IMR-90 (cell line): ENCODE measurements at regions not wholly inside any gene's neighbourhood (a gene's known extent, or its start where the extent isn't known, plus 50 kb on each side); places are given as distances from the start of the nearest gene placed in this dataset.

ENCODE experiments used
- BHLHE40 ChIP-seq: fragments of 150-350 bp; IDR thresholded peaks from 2 replicates; pipeline ENCODE4 v1.6.1; 2016; ENCODE audit warnings: mild to moderate bottlenecking, low read depth, low read length
- CEBPB ChIP-seq: IDR thresholded peaks from 2 replicates; pipeline ENCODE4 v1.6.1; 2012; ENCODE audit warnings: low read depth, low read length, improper control_type of control experiment
- CHD1 ChIP-seq: IDR thresholded peaks from 2 replicates; pipeline ENCODE4 v1.6.1; 2012; ENCODE audit warnings: low read depth, low read length, improper control_type of control experiment
- CTCF ChIP-seq: conservative IDR thresholded peaks from 2 replicates; pipeline ENCODE4 v1.5.1; 2012; ENCODE audit warnings: mild to moderate bottlenecking, low read depth, low read length, improper control_type of control experiment
- ELK1 ChIP-seq: fragments of 150-350 bp; IDR thresholded peaks from 2 replicates; pipeline ENCODE4 v1.6.1; 2016; ENCODE audit warnings: low read depth, mild to moderate bottlenecking, low read length, moderate library complexity, borderline replicate concordance
- MAFK ChIP-seq: IDR thresholded peaks from 2 replicates; pipeline ENCODE4 v1.6.1; 2012; ENCODE audit warnings: low read depth, low read length, improper control_type of control experiment
- NFE2L2 ChIP-seq: fragments of 150-350 bp; IDR thresholded peaks from 2 replicates; pipeline ENCODE4 v1.6.1; 2016; ENCODE audit warnings: low read depth, mild to moderate bottlenecking, low read length
- POLR2A ChIP-seq: IDR thresholded peaks from 2 replicates; pipeline ENCODE4 v1.6.1; 2012; ENCODE audit warnings: mild to moderate bottlenecking, low read depth, low read length
- RAD21 ChIP-seq: IDR thresholded peaks from 2 replicates; pipeline ENCODE4 v1.6.1; 2012; ENCODE audit warnings: low read length, improper control_type of control experiment
- RCOR1 ChIP-seq: IDR thresholded peaks from 2 replicates; pipeline ENCODE4 v1.6.1; 2012; ENCODE audit warnings: mild to moderate bottlenecking, low read length, improper control_type of control experiment; ENCODE audit not compliant: insufficient replicate concordance
- RFX5 ChIP-seq: IDR thresholded peaks from 2 replicates; pipeline ENCODE4 v1.8.0; 2012; ENCODE audit warnings: low read depth, mild to moderate bottlenecking, low read length, moderate library complexity
- SMC3 ChIP-seq: fragments of 150-350 bp; IDR thresholded peaks from 2 replicates; pipeline ENCODE4 v1.6.1; 2016; ENCODE audit warnings: low read depth, mild to moderate bottlenecking, antibody characterized with exemption, low read length, moderate library complexity
- USF2 ChIP-seq: fragments of 150-350 bp; IDR thresholded peaks from 2 replicates; pipeline ENCODE4 v1.6.1; 2017; ENCODE audit warnings: mild to moderate bottlenecking, antibody characterized with exemption, low read length, low read depth

- no peak for TF ChIP-seq MAFK
- TF ChIP-seq CTCF: no peak
- no peak for TF ChIP-seq RCOR1
- TF ChIP-seq POLR2A: no peak
- no peak for TF ChIP-seq CHD1
- no peak for TF ChIP-seq NFE2L2
- no peak for TF ChIP-seq RFX5
- no peak for TF ChIP-seq USF2
- no peak for TF ChIP-seq SMC3
- TF ChIP-seq RAD21: no peak
- TF ChIP-seq CEBPB: no peak
- no peak for TF ChIP-seq BHLHE40
- TF ChIP-seq ELK1: no peak
These were observed 1063.8 kb downstream of the SOCS6 start for GRCh38 chr18:71352618-71353017.
